SK-N-SH (cell line): ENCODE measurements at regions not wholly inside any gene's neighbourhood (a gene's known extent, or its start where the extent isn't known, plus 50 kb on each side); places are given as distances from the start of the nearest gene placed in this dataset.

Source experiments
- EZH2phosphoT487 ChIP-seq: fragments of 200-600 bp; sonication (generic); IDR thresholded peaks from 2 replicates; pipeline ENCODE4 v1.6.1; 2017; ENCODE audit warnings: low read depth, mixed run types, mild to moderate bottlenecking, antibody characterized with exemption, moderate library complexity, borderline replicate concordance
- PBX3 ChIP-seq: IDR thresholded peaks from 2 replicates; pipeline ENCODE4; 2012
- POLR2AphosphoS5 ChIP-seq: IDR thresholded peaks from 2 replicates; pipeline ENCODE4 v1.6.1; 2012; ENCODE audit warnings: low read depth, low read length
- RAD21 ChIP-seq: IDR thresholded peaks from 2 replicates; pipeline ENCODE4 v1.6.1; 2012; ENCODE audit warnings: mild to moderate bottlenecking, low read length
- RXRA ChIP-seq: IDR thresholded peaks from 2 replicates; pipeline ENCODE4 v1.4.0; 2012; ENCODE audit warnings: low read depth, mild to moderate bottlenecking, borderline replicate concordance
- SIN3A ChIP-seq: IDR thresholded peaks from 2 replicates; pipeline ENCODE4 v1.6.1; 2012; ENCODE audit warnings: low read depth, mild to moderate bottlenecking, low read length, moderate library complexity, borderline replicate concordance
- TAF1 ChIP-seq: IDR thresholded peaks from 2 replicates; pipeline ENCODE4 v1.6.1; 2012; ENCODE audit warnings: low read depth, mild to moderate bottlenecking, low read length, moderate library complexity, borderline replicate concordance
- TEAD4 ChIP-seq: IDR thresholded peaks from 2 replicates; pipeline ENCODE4 v1.4.0; 2012; ENCODE audit warnings: mild to moderate bottlenecking, borderline replicate concordance; ENCODE audit not compliant: insufficient read depth
- USF2 ChIP-seq: fragments of 150-350 bp; IDR thresholded peaks from 2 replicates; pipeline ENCODE4 v1.6.1; 2017; ENCODE audit warnings: antibody characterized with exemption, low read length, low read depth, borderline replicate concordance
- YY1 ChIP-seq: IDR thresholded peaks from 2 replicates; pipeline ENCODE4 v1.4.0; 2012; ENCODE audit warnings: low read depth, mild to moderate bottlenecking
- TF ChIP-seq, protein P1 (sequence below): fragments of 200-600 bp; sonication (generic); IDR thresholded peaks from 2 replicates; pipeline ENCODE4 v1.6.1; 2017; ENCODE audit warnings: antibody characterized with exemption, mild to moderate bottlenecking, moderate library complexity
- TF ChIP-seq, protein P2 (sequence below): IDR thresholded peaks from 2 replicates; pipeline ENCODE4 v1.4.0; 2012; ENCODE audit warnings: low read depth

DNA sequence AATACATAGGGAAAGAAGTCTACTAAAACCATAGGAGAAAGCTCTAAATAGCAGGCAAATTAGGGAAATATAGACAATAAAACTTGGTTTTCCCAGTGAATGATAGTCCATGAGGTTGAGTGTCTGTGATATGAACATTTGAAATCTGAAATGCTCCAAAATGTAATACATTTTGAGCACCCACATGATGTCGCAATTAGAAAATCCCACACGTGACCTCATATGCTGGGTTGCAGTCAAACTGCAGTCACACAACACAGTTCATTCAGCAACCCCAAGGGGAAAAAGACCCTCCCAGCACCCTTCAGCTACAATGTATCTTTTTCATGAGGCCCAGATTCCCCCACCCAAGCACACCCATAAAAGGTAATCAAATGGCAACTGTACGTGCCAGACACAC, 155.6 kb downstream of the BTC start:
- TF ChIP-seq, protein P1, sequence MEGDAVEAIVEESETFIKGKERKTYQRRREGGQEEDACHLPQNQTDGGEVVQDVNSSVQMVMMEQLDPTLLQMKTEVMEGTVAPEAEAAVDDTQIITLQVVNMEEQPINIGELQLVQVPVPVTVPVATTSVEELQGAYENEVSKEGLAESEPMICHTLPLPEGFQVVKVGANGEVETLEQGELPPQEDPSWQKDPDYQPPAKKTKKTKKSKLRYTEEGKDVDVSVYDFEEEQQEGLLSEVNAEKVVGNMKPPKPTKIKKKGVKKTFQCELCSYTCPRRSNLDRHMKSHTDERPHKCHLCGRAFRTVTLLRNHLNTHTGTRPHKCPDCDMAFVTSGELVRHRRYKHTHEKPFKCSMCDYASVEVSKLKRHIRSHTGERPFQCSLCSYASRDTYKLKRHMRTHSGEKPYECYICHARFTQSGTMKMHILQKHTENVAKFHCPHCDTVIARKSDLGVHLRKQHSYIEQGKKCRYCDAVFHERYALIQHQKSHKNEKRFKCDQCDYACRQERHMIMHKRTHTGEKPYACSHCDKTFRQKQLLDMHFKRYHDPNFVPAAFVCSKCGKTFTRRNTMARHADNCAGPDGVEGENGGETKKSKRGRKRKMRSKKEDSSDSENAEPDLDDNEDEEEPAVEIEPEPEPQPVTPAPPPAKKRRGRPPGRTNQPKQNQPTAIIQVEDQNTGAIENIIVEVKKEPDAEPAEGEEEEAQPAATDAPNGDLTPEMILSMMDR, result no peak
- TF ChIP-seq TAF1, result no peak
- no peak for TF ChIP-seq YY1
- TF ChIP-seq POLR2AphosphoS5, result no peak
- TF ChIP-seq EZH2phosphoT487, result no peak
- TF ChIP-seq, protein P2, sequence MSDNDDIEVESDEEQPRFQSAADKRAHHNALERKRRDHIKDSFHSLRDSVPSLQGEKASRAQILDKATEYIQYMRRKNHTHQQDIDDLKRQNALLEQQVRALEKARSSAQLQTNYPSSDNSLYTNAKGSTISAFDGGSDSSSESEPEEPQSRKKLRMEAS, result no peak
- TF ChIP-seq RXRA, result no peak
- TF ChIP-seq TEAD4, result no peak
- no peak for TF ChIP-seq USF2
- TF ChIP-seq RAD21, result no peak
- TF ChIP-seq PBX3, result no peak
- no peak for TF ChIP-seq SIN3A
